WTC11 (cell line): ENCODE measurements at regions not wholly inside any gene's neighbourhood (a gene's known extent, or its start where the extent isn't known, plus 50 kb on each side); places are given as distances from the start of the nearest gene placed in this dataset.

Experiments used
- AFF4 ChIP-seq: sonication (generic); formaldehyde crosslinking; IDR thresholded peaks from 2 replicates; pipeline ENCODE4 v1.8.1; 2023; ENCODE audit warnings: mild to moderate bottlenecking, missing genetic modification reagents, borderline replicate concordance
- CTCF ChIP-seq: fragments of 200-600 bp; IDR thresholded peaks from 2 replicates; pipeline ENCODE4 v1.8.0; 2022; ENCODE audit warnings: antibody characterized with exemption
- ELF4 ChIP-seq: sonication (generic); formaldehyde crosslinking; IDR thresholded peaks from 2 replicates; pipeline ENCODE4 v1.8.1; 2022; ENCODE audit warnings: low read depth, mild to moderate bottlenecking, moderate library complexity, missing genetic modification reagents
- HMGXB4 ChIP-seq: sonication (generic); formaldehyde crosslinking; IDR thresholded peaks from 2 replicates; pipeline ENCODE4 v1.8.1; 2023; ENCODE audit warnings: mild to moderate bottlenecking, moderate library complexity, missing genetic modification reagents
- MAX ChIP-seq: sonication (generic); formaldehyde crosslinking; IDR thresholded peaks from 2 replicates; pipeline ENCODE4 v1.8.0; 2022; ENCODE audit warnings: mild to moderate bottlenecking, missing genetic modification reagents
- OVOL2 ChIP-seq: fragments of 250-450 bp; sonication (Bioruptor Pico); IDR thresholded peaks from 2 replicates; pipeline ENCODE4 v1.9.0; 2021; ENCODE audit warnings: mild to moderate bottlenecking, borderline replicate concordance
- USF1 ChIP-seq: sonication (generic); formaldehyde crosslinking; IDR thresholded peaks from 2 replicates; pipeline ENCODE4 v1.8.0; 2022; ENCODE audit warnings: mild to moderate bottlenecking, missing genetic modification reagents
- USF2 ChIP-seq: sonication (generic); formaldehyde crosslinking; IDR thresholded peaks from 2 replicates; pipeline ENCODE4 v1.8.1; 2023; ENCODE audit warnings: mild to moderate bottlenecking, missing genetic modification reagents, moderate library complexity
- ZNF532 ChIP-seq: fragments of 250-450 bp; sonication (Bioruptor Pico); IDR thresholded peaks from 2 replicates; pipeline ENCODE4 v1.9.0; 2021; ENCODE audit warnings: mild to moderate bottlenecking, borderline replicate concordance

GRCh38 chr10:23529625-23530024, 90.8 kb downstream of the OTUD1 start:
- TF ChIP-seq USF1 (CRISPR knock-in tag) (no peak), AFF4 (CRISPR knock-in tag) (no peak), MAX (CRISPR knock-in tag) (no peak), CTCF (no peak), ZNF532 (CRISPR knock-in tag) (no peak), OVOL2 (no peak), ELF4 (CRISPR knock-in tag) (no peak), USF2 (no peak), HMGXB4 (CRISPR knock-in tag) (no peak)
